ENCODE measurements at regions not wholly inside any gene's neighbourhood (a gene's known extent, or its start where the extent isn't known, plus 50 kb on each side); places are given as distances from the start of the nearest gene placed in this dataset.

DNA sequence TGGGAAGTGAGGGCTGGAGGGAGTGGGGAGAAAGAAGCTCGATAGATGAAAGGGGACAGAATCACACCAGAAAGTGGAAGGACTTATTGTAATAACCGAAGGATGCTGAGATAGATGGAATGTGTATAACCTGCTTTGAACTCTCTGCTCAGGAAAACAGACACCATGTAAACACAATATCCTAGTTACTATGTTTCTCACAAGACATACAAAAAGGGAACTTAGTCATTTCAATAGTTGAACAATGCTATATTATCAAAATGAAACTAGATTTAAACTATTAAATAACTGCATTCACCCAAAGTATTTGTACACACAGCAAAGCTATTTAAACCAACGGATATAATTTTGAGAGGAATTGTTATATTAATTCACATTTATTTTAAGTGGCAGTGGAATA, 108.3 kb upstream of the GADL1 start:
- TF ChIP-seq, protein P1, sequence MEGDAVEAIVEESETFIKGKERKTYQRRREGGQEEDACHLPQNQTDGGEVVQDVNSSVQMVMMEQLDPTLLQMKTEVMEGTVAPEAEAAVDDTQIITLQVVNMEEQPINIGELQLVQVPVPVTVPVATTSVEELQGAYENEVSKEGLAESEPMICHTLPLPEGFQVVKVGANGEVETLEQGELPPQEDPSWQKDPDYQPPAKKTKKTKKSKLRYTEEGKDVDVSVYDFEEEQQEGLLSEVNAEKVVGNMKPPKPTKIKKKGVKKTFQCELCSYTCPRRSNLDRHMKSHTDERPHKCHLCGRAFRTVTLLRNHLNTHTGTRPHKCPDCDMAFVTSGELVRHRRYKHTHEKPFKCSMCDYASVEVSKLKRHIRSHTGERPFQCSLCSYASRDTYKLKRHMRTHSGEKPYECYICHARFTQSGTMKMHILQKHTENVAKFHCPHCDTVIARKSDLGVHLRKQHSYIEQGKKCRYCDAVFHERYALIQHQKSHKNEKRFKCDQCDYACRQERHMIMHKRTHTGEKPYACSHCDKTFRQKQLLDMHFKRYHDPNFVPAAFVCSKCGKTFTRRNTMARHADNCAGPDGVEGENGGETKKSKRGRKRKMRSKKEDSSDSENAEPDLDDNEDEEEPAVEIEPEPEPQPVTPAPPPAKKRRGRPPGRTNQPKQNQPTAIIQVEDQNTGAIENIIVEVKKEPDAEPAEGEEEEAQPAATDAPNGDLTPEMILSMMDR (IDR thresholded peaks at IDR 0.05; ENCODE audit: low read length), result no peak
- no peak for TF ChIP-seq EZH2 (IDR thresholded peaks at IDR 0.05; ENCODE audit: borderline replicate concordance, low read length)
